AG09309 (cell line): ENCODE measurements at regions not wholly inside any gene's neighbourhood (a gene's known extent, or its start where the extent isn't known, plus 50 kb on each side); places are given as distances from the start of the nearest gene placed in this dataset.

Experiments
- DNase-seq: peaks from one replicate; pipeline ENCODE4 v3.0.0-alpha.2; 2010; ENCODE audit warnings: low read depth
- H3K4me3 ChIP-seq: 2 replicates; pipeline ENCODE4 v1.5.1; 2011; ENCODE audit warnings: mild to moderate bottlenecking, low read depth, low read length, moderate library complexity; ENCODE audit not compliant: control insufficient read depth
- TF ChIP-seq, protein P1 (sequence below): IDR thresholded peaks from 2 replicates; pipeline ENCODE4 v1.5.1; 2011; ENCODE audit warnings: mild to moderate bottlenecking, low read depth, low read length, inconsistent platforms; ENCODE audit not compliant: insufficient read depth, control insufficient read depth; ENCODE audit errors: missing control alignments

- no peak overlapping the region for H3K4me3 ChIP-seq
- no peak for DNase-seq
- TF ChIP-seq, protein P1, sequence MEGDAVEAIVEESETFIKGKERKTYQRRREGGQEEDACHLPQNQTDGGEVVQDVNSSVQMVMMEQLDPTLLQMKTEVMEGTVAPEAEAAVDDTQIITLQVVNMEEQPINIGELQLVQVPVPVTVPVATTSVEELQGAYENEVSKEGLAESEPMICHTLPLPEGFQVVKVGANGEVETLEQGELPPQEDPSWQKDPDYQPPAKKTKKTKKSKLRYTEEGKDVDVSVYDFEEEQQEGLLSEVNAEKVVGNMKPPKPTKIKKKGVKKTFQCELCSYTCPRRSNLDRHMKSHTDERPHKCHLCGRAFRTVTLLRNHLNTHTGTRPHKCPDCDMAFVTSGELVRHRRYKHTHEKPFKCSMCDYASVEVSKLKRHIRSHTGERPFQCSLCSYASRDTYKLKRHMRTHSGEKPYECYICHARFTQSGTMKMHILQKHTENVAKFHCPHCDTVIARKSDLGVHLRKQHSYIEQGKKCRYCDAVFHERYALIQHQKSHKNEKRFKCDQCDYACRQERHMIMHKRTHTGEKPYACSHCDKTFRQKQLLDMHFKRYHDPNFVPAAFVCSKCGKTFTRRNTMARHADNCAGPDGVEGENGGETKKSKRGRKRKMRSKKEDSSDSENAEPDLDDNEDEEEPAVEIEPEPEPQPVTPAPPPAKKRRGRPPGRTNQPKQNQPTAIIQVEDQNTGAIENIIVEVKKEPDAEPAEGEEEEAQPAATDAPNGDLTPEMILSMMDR = no peak
Observed at GRCh38 chr10:83937826-83938225, 201.5 kb upstream of the GHITM start.

- TF ChIP-seq, protein P1 = no peak
- no peak overlapping the region for H3K4me3 ChIP-seq
- DNase-seq = no peak
Observed at GRCh38 chr10:83941189-83941588, 198.1 kb upstream of the GHITM start.

GRCh38 chr10:83942410-83942809, 196.9 kb upstream of the GHITM start:
- TF ChIP-seq, protein P1 = no peak
- no peak overlapping the region for H3K4me3 ChIP-seq
- no peak for DNase-seq

GRCh38 chr10:83943049-83943448, 196.3 kb upstream of the GHITM start:
- no peak for DNase-seq
- TF ChIP-seq, protein P1 = no peak
- H3K4me3 ChIP-seq = no peak overlapping the region

- DNase-seq = no peak
- TF ChIP-seq, protein P1 = no peak
Observed at GRCh38 chr10:83943920-83944319, 195.4 kb upstream of the GHITM start.

DNA sequence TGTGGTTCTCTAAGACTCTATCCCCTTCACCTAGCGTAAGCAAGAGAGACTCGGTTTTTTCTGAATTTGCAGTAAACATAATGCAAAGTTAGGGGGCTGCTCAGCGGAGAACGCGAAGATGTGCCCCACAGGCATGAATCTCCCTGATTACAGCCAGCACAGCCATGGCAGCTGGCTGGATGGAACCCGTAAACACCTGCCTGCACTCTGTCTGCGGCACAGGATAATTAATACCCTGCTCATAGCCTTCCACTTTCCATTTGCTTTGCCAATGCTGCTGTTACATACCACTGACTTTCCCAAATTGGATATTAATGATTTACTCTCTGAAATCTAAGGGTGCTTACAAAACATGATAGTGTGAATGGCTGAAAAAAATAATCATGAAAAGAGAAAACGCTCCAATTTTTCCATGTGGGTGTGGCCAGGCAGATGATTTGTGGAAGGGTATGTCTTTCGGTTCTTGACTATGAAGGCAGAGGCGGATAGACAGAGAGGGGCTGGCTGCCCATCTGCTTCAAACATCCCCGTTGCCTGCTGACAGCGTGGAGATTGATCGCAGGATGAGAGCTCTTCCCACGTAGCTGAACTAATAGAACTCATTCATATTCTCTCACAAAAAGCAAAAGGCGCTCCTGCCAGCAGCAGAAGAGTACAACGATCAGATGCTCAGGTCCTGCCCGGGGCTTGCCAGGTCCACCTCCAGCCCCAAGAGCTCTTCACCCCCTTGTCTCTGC, 193.2 kb upstream of the GHITM start:
- TF ChIP-seq, protein P1 = no peak
- no peak overlapping the region for H3K4me3 ChIP-seq
- no peak for DNase-seq

More at GRCh38 chr10:83943920-83944319, 195.4 kb upstream of the GHITM start:
- no peak overlapping the region for H3K4me3 ChIP-seq

DNA sequence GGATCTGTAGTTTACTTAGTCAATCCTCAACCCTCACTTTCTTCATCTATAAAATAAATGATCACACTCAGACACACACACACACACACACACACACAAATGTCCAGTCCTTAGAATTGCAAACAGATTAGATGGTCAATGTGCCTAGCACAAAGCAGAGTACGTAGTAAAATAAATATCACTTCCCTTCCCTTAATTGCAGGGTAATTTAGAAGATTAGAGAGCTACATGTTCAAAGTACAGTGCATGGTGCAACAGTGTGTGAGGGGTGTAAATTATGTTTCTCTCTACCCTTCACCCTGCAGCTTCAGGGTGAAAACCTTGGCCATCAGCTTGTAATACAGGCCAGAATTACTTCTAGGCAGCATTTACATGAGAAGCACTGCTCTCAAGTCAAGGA, 187.0 kb upstream of the GHITM start:
- TF ChIP-seq, protein P1 = no peak
- DNase-seq = no peak
- no peak overlapping the region for H3K4me3 ChIP-seq
